H1 (cell line): ENCODE measurements at regions not wholly inside any gene's neighbourhood (a gene's known extent, or its start where the extent isn't known, plus 50 kb on each side); places are given as distances from the start of the nearest gene placed in this dataset.

Experiments used
- CTCF ChIA-PET: fragments of 300-600 bp; sonication (Branson Sonifier 250); formaldehyde crosslinking; loops from one replicate; lab custom pipeline; 2021; ENCODE audit not compliant: partially characterized antibody; lab: Charles Lee
- POLR2A ChIA-PET: fragments of 300-600 bp; sonication (Branson Sonifier 250); formaldehyde crosslinking; loops from one replicate; lab custom pipeline; 2021; ENCODE audit warnings: inconsistent platforms; ENCODE audit not compliant: partially characterized antibody; lab: Charles Lee
- DNase-seq, 2 experiments: peaks; one replicate each; pipeline versions ENCODE4 v3.0.0 to v3.0.0-alpha.2; 2010 to 2022; ENCODE audit warnings: low spot score in 2 of 2, low read depth in 1 of 2, mixed read lengths in 1 of 2
- FAIRE-seq: peaks from 2 replicates; lab custom pipeline; 2011; peaks lifted over from hg19 to GRCh38; lab: Jason Lieb, UNC
- H2AFZ ChIP-seq: 2 replicates; pipeline ENCODE4 v1.8.1; 2012; ENCODE audit warnings: low read length, inconsistent platforms
- H2AK5ac ChIP-seq: 2 replicates; pipeline ENCODE4 v1.6.1; 2013; ENCODE audit warnings: low read depth, low read length
- H2BK120ac ChIP-seq: replicated peaks from 2 replicates; pipeline ENCODE3; 2013; ENCODE audit warnings: low read depth, low read length, inconsistent platforms
- H2BK12ac ChIP-seq: 2 replicates; pipeline ENCODE4 v1.6.1; 2013; ENCODE audit warnings: low read depth, low read length
- H2BK15ac ChIP-seq: 2 replicates; pipeline ENCODE4 v1.6.1; 2013; ENCODE audit warnings: low read length
- H2BK20ac ChIP-seq: 2 replicates; pipeline ENCODE4 v1.6.1; 2013; ENCODE audit warnings: low read length
- H2BK5ac ChIP-seq: 2 replicates; pipeline ENCODE4 v1.6.1; 2013; ENCODE audit warnings: low read depth, low read length
- H3K14ac ChIP-seq: 2 replicates; pipeline ENCODE4 v1.6.1; 2013; ENCODE audit warnings: inconsistent platforms; ENCODE audit not compliant: insufficient read length
- H3K18ac ChIP-seq: 2 replicates; pipeline ENCODE4 v1.6.1; 2013; ENCODE audit warnings: low read length; ENCODE audit errors: extremely low read depth
- H3K23ac ChIP-seq: 2 replicates; pipeline ENCODE4 v1.6.1; 2013; ENCODE audit warnings: inconsistent platforms; ENCODE audit not compliant: insufficient read length
- H3K23me2 ChIP-seq: 2 replicates; pipeline ENCODE4 v1.6.1; 2013; ENCODE audit warnings: low read depth, low read length
- H3K27ac ChIP-seq: 2 replicates; pipeline ENCODE4 v1.6.1; 2011; ENCODE audit warnings: low read depth, low read length, inconsistent platforms
- H3K27me3 ChIP-seq, 4 experiments: replicated peaks in 1 of 4; 1 replicate in 1 of 4; 2 replicates in 3 of 4; pipeline versions ENCODE4 v1.6.1 to v1.8.1; 2011 to 2013; ENCODE audit warnings: low read length in 3 of 4, mild to moderate bottlenecking in 3 of 4, inconsistent platforms in 2 of 4, mixed read lengths in 2 of 4, moderate library complexity in 1 of 4; ENCODE audit not compliant: control insufficient read depth in 3 of 4, insufficient read depth in 3 of 4; ENCODE audit errors: extremely low read depth in 1 of 4
- H3K36me3 ChIP-seq, 4 experiments: 2 replicates each; pipeline versions ENCODE4 v1.6.1 to v1.8.1; 2011 to 2013; ENCODE audit warnings: mild to moderate bottlenecking in 4 of 4, low read length in 3 of 4, moderate library complexity in 2 of 4, control low read depth in 1 of 4, inconsistent platforms in 1 of 4; ENCODE audit not compliant: insufficient read depth in 4 of 4, control insufficient read depth in 2 of 4
- H3K4ac ChIP-seq: replicated peaks from 2 replicates; pipeline ENCODE3; 2013; ENCODE audit warnings: low read length, low read depth, mixed read lengths, inconsistent platforms; ENCODE audit not compliant: insufficient read length
- H3K4me1 ChIP-seq, 4 experiments: replicated peaks in 1 of 4; 1 replicate in 1 of 4; 2 replicates in 3 of 4; pipeline versions ENCODE4 v1.6.1 to v1.8.1; 2011 to 2013; ENCODE audit warnings: low read length in 3 of 4, inconsistent platforms in 2 of 4, mixed read lengths in 1 of 4; ENCODE audit not compliant: insufficient read depth in 4 of 4, control insufficient read depth in 3 of 4
- H3K4me2 ChIP-seq, 2 experiments: 2 replicates each; pipeline versions ENCODE4 v1.6.1 to v1.8.1; 2011 to 2013; ENCODE audit warnings: low read depth in 2 of 2, low read length in 2 of 2, control low read depth in 1 of 2, inconsistent platforms in 1 of 2, mild to moderate bottlenecking in 1 of 2; ENCODE audit not compliant: insufficient read depth in 1 of 2
- H3K4me3 ChIP-seq, 4 experiments: fragments of 200-600, 300-600 bp in 1 of 4; sonication (generic), shearing (Covaris generic), sonication (Bioruptor Twin) in 1 of 4; 2 replicates each; pipeline versions ENCODE4 v1.5.1 to v1.8.1; 2011 to 2016; ENCODE audit warnings: low read length in 4 of 4, low read depth in 3 of 4, control low read depth in 2 of 4, inconsistent platforms in 2 of 4, mild to moderate bottlenecking in 2 of 4, mixed read lengths in 1 of 4, moderate library complexity in 1 of 4; ENCODE audit not compliant: insufficient read depth in 2 of 4; ENCODE audit errors: extremely low read depth in 1 of 4
- H3K56ac ChIP-seq: replicated peaks from 2 replicates; pipeline ENCODE3; 2013; ENCODE audit warnings: low read depth, mild to moderate bottlenecking, mixed read lengths, low read length, inconsistent platforms; ENCODE audit not compliant: insufficient read length
- H3K79me1 ChIP-seq: 2 replicates; pipeline ENCODE4 v1.6.1; 2013; ENCODE audit warnings: low read depth, low read length, control low read depth
- H3K79me2 ChIP-seq, 2 experiments: 2 replicates each; pipeline versions ENCODE4 v1.6.1 to v1.8.1; 2012 to 2013; ENCODE audit warnings: low read length in 2 of 2, mild to moderate bottlenecking in 2 of 2, inconsistent platforms in 1 of 2; ENCODE audit not compliant: insufficient read depth in 2 of 2, control insufficient read depth in 1 of 2
- H3K9ac ChIP-seq, 4 experiments: replicated peaks in 1 of 4; 1 replicate in 1 of 4; 2 replicates in 3 of 4; pipeline versions ENCODE4 v1.6.1 to v1.8.1; 2011 to 2013; ENCODE audit warnings: low read depth in 3 of 4, low read length in 3 of 4, control low read depth in 2 of 4, mild to moderate bottlenecking in 2 of 4, moderate library complexity in 2 of 4, inconsistent platforms in 1 of 4; ENCODE audit errors: extremely low read depth in 1 of 4
- H3K9me3 ChIP-seq, 2 experiments: 2 replicates each; pipeline versions ENCODE4 v1.6.1 to v1.8.1; 2012 to 2013; ENCODE audit warnings: mild to moderate bottlenecking in 2 of 2, moderate library complexity in 2 of 2, control low read depth in 1 of 2, inconsistent platforms in 1 of 2, low read depth in 1 of 2, low read length in 1 of 2, mixed read lengths in 1 of 2; ENCODE audit not compliant: insufficient read depth in 2 of 2
- H4K20me1 ChIP-seq, 2 experiments: replicated peaks in 1 of 2; 2 replicates each; pipeline versions ENCODE3 to v1.8.1; 2011 to 2013; ENCODE audit warnings: inconsistent platforms in 2 of 2, low read length in 2 of 2, mild to moderate bottlenecking in 1 of 2; ENCODE audit not compliant: insufficient read depth in 2 of 2, control insufficient read depth in 1 of 2
- H4K5ac ChIP-seq: 2 replicates; pipeline ENCODE4 v1.6.1; 2013; ENCODE audit warnings: low read length, low read depth, mixed read lengths, inconsistent platforms; ENCODE audit not compliant: insufficient read length
- H4K8ac ChIP-seq: 2 replicates; pipeline ENCODE4 v1.8.0; 2013; ENCODE audit warnings: mild to moderate bottlenecking, moderate library complexity, low read length, inconsistent platforms; ENCODE audit not compliant: insufficient read depth; ENCODE audit errors: extremely low read depth
- H4K91ac ChIP-seq: replicated peaks from 2 replicates; pipeline ENCODE3; 2013; ENCODE audit warnings: low read length, mixed read lengths, inconsistent platforms; ENCODE audit not compliant: insufficient read length
- CTBP2 ChIP-seq: IDR thresholded peaks from 2 replicates; pipeline ENCODE4 v1.7.0; 2011; ENCODE audit warnings: borderline replicate concordance, mild to moderate bottlenecking, moderate library complexity, mixed read lengths, low read length; ENCODE audit not compliant: insufficient read depth, insufficient read length
- GABPA ChIP-seq: IDR thresholded peaks from 2 replicates; pipeline ENCODE4 v1.6.1; 2011; ENCODE audit warnings: mild to moderate bottlenecking, low read length, moderate library complexity, borderline replicate concordance; ENCODE audit not compliant: insufficient read depth
- KDM1A ChIP-seq: fragments of 200-600, 300-600 bp; sonication (generic); IDR thresholded peaks from 2 replicates; pipeline ENCODE4 v1.7.1; 2016; ENCODE audit warnings: mild to moderate bottlenecking, low read length, borderline replicate concordance
- POLR2A ChIP-seq, 2 experiments: IDR thresholded peaks; 1 replicate in 1 of 2; 2 replicates in 1 of 2; pipeline ENCODE4 v1.6.1; 2011; ENCODE audit warnings: low read depth in 2 of 2, low read length in 2 of 2, mild to moderate bottlenecking in 2 of 2; ENCODE audit errors: control extremely low read depth in 1 of 2
- SP1 ChIP-seq: IDR thresholded peaks from 2 replicates; pipeline ENCODE4 v1.6.1; 2011; ENCODE audit warnings: low read depth, low read length
- TBP ChIP-seq: IDR thresholded peaks from 2 replicates; pipeline ENCODE4 v1.6.1; 2011; ENCODE audit warnings: low read depth, low read length, improper control_type of control experiment
- USF2 ChIP-seq: IDR thresholded peaks from 2 replicates; pipeline ENCODE4 v1.6.1; 2011; ENCODE audit warnings: low read length, improper control_type of control experiment
- WGBS, 2 experiments: shearing (Covaris generic) in 1 of 2; methylation state at CpG; one replicate each; pipeline versions ENCODE4 v1.1.6 to v1.1.7; 2013 to 2015; ENCODE audit warnings: low lambda C conversion rate in 2 of 2, mixed read lengths in 2 of 2, inconsistent platforms in 1 of 2, low coverage in 1 of 2, missing lambda C conversion rate in 1 of 2; ENCODE audit not compliant: insufficient replicate concordance in 2 of 2, insufficient coverage in 1 of 2, insufficient read length in 1 of 2; ENCODE audit errors: extremely low coverage in 1 of 2, missing lambda C conversion rate in 1 of 2; 5-methylcytosine and 5-hydroxymethylcytosine counted together
- TF ChIP-seq, protein P1 (sequence below), 3 experiments: IDR thresholded peaks; 1 replicate in 2 of 3; 2 replicates in 1 of 3; pipeline versions ENCODE4 v1.5.1 to v1.6.1; 2011; ENCODE audit warnings: low read length in 3 of 3, mild to moderate bottlenecking in 3 of 3, inconsistent platforms in 2 of 3, low read depth in 1 of 3, moderate library complexity in 1 of 3; ENCODE audit not compliant: insufficient read depth in 1 of 3; ENCODE audit errors: control extremely low read depth in 1 of 3
- TF ChIP-seq, protein P2 (sequence below): IDR thresholded peaks from 2 replicates; pipeline ENCODE4 v1.6.1; 2012; ENCODE audit warnings: inconsistent platforms

GRCh38 chr6:22956029-22956681 is 386.8 kb downstream of the HDGFL1 start:
- Histone ChIP-seq H3K27me3 (no peaks in the 10 kb centered on the region), H3K9me3 (no peaks in the 10 kb centered on the region), H2BK5ac (no peak overlapping the region), H4K8ac (no peak overlapping the region), H3K23ac (no peak overlapping the region), H4K5ac (no peak overlapping the region), H3K9ac (no peak overlapping the region), H3K4ac (no peak overlapping the region), H2BK15ac (no peak overlapping the region), H3K14ac (no peak overlapping the region), H3K23me2 (no peaks in the 10 kb centered on the region), H2BK120ac (no peak overlapping the region), H3K79me1 (no peaks in the 10 kb centered on the region), H3K36me3 (no peaks in the 10 kb centered on the region), H4K20me1 (no peaks in the 10 kb centered on the region), H3K18ac (no peak overlapping the region), H4K91ac (no peak overlapping the region), H3K56ac (no peak overlapping the region), H2AK5ac (no peak overlapping the region), H3K4me2 (no peak overlapping the region), H3K79me2 (no peaks in the 10 kb centered on the region), H2AFZ (peak overlapping the region; percentile 4; the same call in 1 of the 2 replicates), H3K27ac (no peak overlapping the region), H3K4me1 (peaks cover 0 to 2% (median under 1%) of the 10 kb centered on the region in 4 experiments; a peak in 2 of 7 replicates), H2BK12ac (no peak overlapping the region), H2BK20ac (no peak overlapping the region), H3K4me3 (no peak overlapping the region)
- DNase-seq (no peak), FAIRE-seq (no peak)
- POLR2A ChIA-PET: no interaction called here
- CTCF ChIA-PET: interaction anchor here (1.1 kb wide), 1 partner anchor 61 kb away, joined by 3 read pairs; no protein-coding TSS in a partner anchor
- 54% methylated on average over 6 of the region's 6 CpGs; no CpG with 5 or more reads in 1 of the 2 experiments for WGBS, 2 experiments
- TF ChIP-seq POLR2A (IDR thresholded peaks at IDR 0.05; ENCODE audit: control extremely low read depth in 1 of 2, low read depth in 2 of 2, low read length in 2 of 2): no peak
- TF ChIP-seq USF2: no peak
- no peak for TF ChIP-seq GABPA
- no peak for TF ChIP-seq CTBP2
- no peak for TF ChIP-seq SP1
- TF ChIP-seq KDM1A: no peak
- TF ChIP-seq, protein P1, sequence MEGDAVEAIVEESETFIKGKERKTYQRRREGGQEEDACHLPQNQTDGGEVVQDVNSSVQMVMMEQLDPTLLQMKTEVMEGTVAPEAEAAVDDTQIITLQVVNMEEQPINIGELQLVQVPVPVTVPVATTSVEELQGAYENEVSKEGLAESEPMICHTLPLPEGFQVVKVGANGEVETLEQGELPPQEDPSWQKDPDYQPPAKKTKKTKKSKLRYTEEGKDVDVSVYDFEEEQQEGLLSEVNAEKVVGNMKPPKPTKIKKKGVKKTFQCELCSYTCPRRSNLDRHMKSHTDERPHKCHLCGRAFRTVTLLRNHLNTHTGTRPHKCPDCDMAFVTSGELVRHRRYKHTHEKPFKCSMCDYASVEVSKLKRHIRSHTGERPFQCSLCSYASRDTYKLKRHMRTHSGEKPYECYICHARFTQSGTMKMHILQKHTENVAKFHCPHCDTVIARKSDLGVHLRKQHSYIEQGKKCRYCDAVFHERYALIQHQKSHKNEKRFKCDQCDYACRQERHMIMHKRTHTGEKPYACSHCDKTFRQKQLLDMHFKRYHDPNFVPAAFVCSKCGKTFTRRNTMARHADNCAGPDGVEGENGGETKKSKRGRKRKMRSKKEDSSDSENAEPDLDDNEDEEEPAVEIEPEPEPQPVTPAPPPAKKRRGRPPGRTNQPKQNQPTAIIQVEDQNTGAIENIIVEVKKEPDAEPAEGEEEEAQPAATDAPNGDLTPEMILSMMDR (IDR thresholded peaks at IDR 0.05; ENCODE audit: control extremely low read depth in 1 of 3, insufficient read depth in 1 of 3, low read depth in 1 of 3, low read length in 3 of 3): no peak
- TF ChIP-seq TBP: no peak
- TF ChIP-seq, protein P2, sequence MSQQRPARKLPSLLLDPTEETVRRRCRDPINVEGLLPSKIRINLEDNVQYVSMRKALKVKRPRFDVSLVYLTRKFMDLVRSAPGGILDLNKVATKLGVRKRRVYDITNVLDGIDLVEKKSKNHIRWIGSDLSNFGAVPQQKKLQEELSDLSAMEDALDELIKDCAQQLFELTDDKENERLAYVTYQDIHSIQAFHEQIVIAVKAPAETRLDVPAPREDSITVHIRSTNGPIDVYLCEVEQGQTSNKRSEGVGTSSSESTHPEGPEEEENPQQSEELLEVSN: no peak
